Activated naive CD8-positive, alpha-beta T cell treated with anti-CD3 and anti-CD28 coated beads, Interleukin-2, amount 50 U/mL, for 24 hours (primary cell): ENCODE measurements at regions not wholly inside any gene's neighbourhood (a gene's known extent, or its start where the extent isn't known, plus 50 kb on each side); places are given as distances from the start of the nearest gene placed in this dataset.

Experiments
- ATAC-seq: fragments of 150-1000 bp; cut with Tn5 transposase; one replicate; pipeline ENCODE4 v1.10.0; 2021
- DNase-seq: peaks from one replicate; pipeline ENCODE4 v3.0.0; 2021
- H3K27ac Mint-ChIP-seq: one replicate; pipeline ENCODE4 v1.8.0; 2021; ENCODE audit warnings: mild to moderate bottlenecking, mixed read lengths
- H3K27me3 Mint-ChIP-seq: one replicate; pipeline ENCODE4 v1.8.0; 2021; ENCODE audit warnings: mixed read lengths
- H3K36me3 Mint-ChIP-seq: one replicate; pipeline ENCODE4 v1.8.0; 2021; ENCODE audit warnings: low read depth, mixed read lengths
- H3K4me1 Mint-ChIP-seq: one replicate; pipeline ENCODE4 v1.8.0; 2021; ENCODE audit warnings: mixed read lengths
- H3K4me3 Mint-ChIP-seq: one replicate; pipeline ENCODE4 v1.8.0; 2021; ENCODE audit warnings: mild to moderate bottlenecking, moderate library complexity, mixed read lengths
- H3K9me3 Mint-ChIP-seq: one replicate; pipeline ENCODE4 v1.8.0; 2021; ENCODE audit warnings: mixed read lengths

DNA sequence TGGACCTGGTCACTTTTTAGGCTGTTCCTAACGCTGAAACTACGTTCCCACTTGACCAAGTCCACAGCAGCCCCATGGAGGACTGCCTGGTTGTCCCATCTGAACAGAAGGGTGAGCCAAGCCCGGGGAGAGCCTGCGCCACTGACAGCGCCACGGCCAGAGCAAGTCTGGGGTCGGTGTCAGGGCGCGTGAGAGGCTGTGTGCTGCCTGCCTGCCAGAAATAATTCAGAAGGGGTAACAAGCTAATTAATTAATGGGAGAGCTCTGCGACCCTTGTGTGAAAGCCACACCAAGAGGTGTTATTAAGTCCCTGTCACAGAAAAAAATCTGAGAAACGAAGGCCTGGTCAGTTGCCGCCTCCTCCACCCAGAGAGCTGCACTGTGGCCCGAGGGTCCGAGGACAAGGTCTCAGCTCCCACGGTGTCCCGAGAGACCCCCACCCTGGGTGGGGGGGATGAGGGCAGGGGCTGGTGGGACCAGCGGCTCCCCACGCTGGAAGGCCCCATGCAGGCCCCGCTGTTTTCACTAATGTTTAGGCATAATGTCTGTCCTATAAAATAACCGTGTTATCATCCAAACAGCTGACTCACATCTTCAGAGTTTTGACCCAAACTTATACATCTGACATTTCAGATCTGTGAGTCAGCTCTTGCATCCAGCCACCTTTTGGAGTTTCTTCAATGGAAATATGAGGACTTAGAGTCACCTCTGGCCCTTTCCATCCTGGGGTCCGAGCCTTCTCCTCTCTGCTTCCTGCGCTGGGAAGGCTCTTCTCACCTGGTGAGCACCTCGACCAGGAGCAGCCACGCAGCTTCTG is 58.5 kb downstream of the DLL1 start:
- Mint-ChIP-seq H3K27ac (no peak overlapping the region), H3K4me3 (no peak overlapping the region), H3K9me3 (no peaks in the 10 kb centered on the region), H3K36me3 (no peaks in the 10 kb centered on the region), H3K4me1 (no peaks in the 10 kb centered on the region), H3K27me3 (no peaks in the 10 kb centered on the region)
- DNase-seq (no peak), ATAC-seq (no peak)

GRCh38 chr6:170231293-170232185 is 59.3 kb downstream of the DLL1 start:
- Mint-ChIP-seq H3K4me1 (no peaks in the 10 kb centered on the region), H3K27ac (no peak overlapping the region), H3K4me3 (no peak overlapping the region), H3K27me3 (no peaks in the 10 kb centered on the region), H3K36me3 (no peaks in the 10 kb centered on the region), H3K9me3 (no peaks in the 10 kb centered on the region)
- DNase-seq (no peak), ATAC-seq (no peak)

DNA sequence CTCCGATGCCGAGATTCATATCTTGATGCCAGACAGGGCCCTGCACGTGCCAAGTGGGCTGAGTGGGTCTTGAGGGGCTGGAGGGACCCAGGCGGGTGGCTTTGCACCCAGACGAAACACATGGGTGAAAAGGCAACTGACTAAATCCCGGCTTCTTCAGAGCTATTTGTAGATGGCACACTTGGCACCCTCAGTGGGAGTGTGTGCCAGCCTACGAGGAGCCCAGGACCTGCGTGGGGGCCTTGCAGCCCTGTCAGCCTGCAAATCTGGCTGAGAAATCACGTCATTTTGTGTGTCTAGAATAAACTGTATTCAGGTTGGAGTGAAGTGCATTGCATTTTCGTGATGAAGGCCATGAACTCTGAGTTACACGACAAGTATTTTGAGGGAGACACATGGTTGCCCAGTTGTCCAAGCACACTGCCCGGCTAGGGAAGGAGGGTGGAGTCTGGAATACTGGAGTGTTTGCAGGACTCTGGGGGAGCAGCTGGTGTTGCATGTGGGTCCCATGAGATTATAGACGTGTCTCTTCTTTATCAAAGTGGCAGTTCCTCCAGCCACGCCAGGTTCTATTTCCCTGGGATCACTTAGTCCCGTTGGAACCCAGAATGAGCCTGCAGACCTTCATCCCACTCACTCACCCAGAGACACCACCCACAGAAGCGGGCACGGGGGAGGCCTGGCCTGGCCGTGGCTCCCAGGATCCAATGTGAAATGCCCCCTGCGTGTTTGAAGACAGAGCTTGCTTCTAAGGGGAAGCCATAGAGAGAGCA is 60.2 kb downstream of the DLL1 start:
- H3K4me3 Mint-ChIP-seq, result no peak overlapping the region
- H3K27ac Mint-ChIP-seq, result no peak overlapping the region
- no peaks in the 10 kb centered on the region for H3K9me3 Mint-ChIP-seq
- no peaks in the 10 kb centered on the region for H3K27me3 Mint-ChIP-seq
- no peak for DNase-seq
- no peak for ATAC-seq
- no peaks in the 10 kb centered on the region for H3K36me3 Mint-ChIP-seq
- H3K4me1 Mint-ChIP-seq, result no peaks in the 10 kb centered on the region

DNA sequence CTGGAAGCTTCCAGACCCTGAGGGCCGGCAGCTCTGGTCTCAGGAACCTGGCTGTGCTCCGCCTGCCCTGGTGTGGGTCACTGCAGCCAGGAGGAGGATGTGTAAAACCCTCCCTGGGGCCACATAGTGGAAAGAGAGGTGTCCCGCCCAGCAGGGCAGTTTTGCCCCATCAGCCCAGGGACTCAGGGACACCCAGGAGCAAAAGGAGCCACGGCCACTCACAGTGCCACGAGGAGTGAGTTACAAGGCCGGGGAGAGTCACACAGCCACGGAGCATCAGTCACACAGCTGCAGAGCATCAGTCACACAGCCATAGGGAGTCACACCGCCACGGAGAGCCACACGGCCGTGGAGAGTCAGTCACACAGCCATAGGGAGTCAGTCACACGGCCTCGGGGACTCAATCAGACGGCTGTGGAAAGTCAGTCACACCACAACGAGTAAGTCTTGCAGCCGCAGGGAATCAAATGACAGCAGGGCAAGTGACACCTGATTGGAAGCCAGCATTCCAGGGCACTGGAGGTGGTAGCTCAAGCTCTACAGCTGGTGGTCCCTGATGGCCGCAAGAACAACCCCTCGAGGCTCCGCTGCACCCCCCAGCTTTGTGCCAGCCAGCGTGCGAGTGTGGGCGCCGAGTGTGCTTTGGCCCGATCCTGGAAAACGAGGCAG is 60.9 kb downstream of the DLL1 start:
- Mint-ChIP-seq H3K9me3 (no peaks in the 10 kb centered on the region), H3K36me3 (no peaks in the 10 kb centered on the region), H3K4me3 (no peak overlapping the region), H3K27me3 (no peaks in the 10 kb centered on the region), H3K4me1 (no peaks in the 10 kb centered on the region), H3K27ac (no peak overlapping the region)
- ATAC-seq (no peak), DNase-seq (no peak)

DNA sequence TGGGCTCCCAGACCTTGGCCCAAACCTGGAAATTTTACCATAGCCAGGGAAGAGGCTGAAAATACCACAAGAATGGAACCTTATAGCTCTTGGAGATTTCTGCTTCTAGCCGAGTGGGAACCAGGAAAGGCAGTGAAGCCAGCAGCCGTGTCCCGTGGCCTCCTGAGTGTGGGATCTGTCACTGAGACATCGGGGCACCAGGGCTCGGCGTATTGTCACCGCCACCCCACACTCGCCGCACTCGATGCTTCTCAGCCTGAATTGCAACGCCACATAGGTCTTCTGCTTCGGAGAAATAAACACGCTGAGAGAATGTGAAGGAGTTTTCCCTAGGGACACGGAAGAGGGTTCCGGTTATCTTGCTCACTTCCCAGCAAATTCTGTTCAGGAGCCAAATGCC is 61.5 kb downstream of the DLL1 start:
- no peaks in the 10 kb centered on the region for H3K9me3 Mint-ChIP-seq
- H3K27ac Mint-ChIP-seq, result no peak overlapping the region
- no peak overlapping the region for H3K4me3 Mint-ChIP-seq
- no peaks in the 10 kb centered on the region for H3K4me1 Mint-ChIP-seq
- H3K36me3 Mint-ChIP-seq, result no peaks in the 10 kb centered on the region
- no peak for DNase-seq
- ATAC-seq, result no peak
- H3K27me3 Mint-ChIP-seq, result no peaks in the 10 kb centered on the region

- H3K27me3 Mint-ChIP-seq, result no peaks in the 10 kb centered on the region
- ATAC-seq (no peak), DNase-seq (no peak)
- H3K9me3 Mint-ChIP-seq, result no peaks in the 10 kb centered on the region
- H3K36me3 Mint-ChIP-seq, result no peaks in the 10 kb centered on the region
- H3K27ac Mint-ChIP-seq, result no peak overlapping the region
- H3K4me3 Mint-ChIP-seq, result no peak overlapping the region
- no peaks in the 10 kb centered on the region for H3K4me1 Mint-ChIP-seq
Observed at GRCh38 chr6:170228946-170229310, 62.0 kb downstream of the DLL1 start.

DNA sequence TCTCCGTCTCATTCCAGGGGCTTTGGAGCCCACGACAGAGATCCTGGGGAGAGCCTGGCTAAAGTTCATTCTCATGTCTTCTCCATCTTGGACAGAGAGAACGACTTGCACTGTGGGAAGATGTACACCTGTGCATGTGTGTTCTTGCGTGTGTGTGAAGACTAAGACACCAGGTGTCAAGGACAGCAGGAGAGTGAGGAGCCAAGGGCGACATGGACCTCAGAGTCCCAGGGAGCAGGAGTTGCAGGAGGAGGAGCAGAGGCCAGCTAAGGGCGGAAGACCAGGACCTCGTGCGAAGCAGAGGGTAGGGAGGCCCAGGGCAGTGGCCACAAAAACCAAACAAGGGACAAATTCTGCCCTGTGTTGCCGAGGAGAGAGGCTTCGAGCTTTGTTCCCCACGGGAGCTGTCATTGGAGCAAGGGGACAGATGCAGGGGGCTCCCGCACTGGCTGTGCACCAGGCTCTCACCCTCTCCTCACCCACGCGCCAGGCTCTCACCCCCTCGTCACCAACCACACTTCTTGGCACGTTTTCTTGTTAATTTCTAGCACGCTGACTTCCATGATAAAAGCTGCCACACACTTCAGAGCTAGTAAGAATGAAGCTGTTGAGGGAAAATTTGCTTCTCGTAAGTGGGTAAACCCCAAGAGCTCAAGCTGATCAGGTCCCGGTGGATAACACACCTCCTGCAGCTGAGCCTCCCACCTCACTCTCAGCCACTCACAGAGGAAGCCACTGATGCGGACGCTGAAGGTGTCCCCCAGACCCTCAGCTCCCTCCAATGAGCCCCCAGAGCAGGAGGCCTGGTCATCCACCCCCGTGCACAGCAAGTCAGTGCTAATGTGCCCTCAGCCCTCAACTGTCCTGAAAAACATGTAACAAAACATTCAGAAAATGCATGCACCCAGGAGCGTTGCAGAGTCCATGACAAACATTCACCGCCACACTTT is 62.6 kb downstream of the DLL1 start:
- Mint-ChIP-seq H3K27ac (no peak overlapping the region), H3K9me3 (no peaks in the 10 kb centered on the region), H3K4me1 (peaks cover 2% of the 10 kb centered on the region), H3K27me3 (no peaks in the 10 kb centered on the region), H3K36me3 (no peaks in the 10 kb centered on the region), H3K4me3 (no peak overlapping the region)
- ATAC-seq (no peak), DNase-seq (no peak)

GRCh38 chr6:170227521-170227983 is 63.3 kb downstream of the DLL1 start:
- Mint-ChIP-seq H3K9me3 (no peaks in the 10 kb centered on the region), H3K4me1 (peaks cover 10% of the 10 kb centered on the region), H3K27me3 (no peaks in the 10 kb centered on the region), H3K4me3 (no peak overlapping the region), H3K27ac (no peak overlapping the region), H3K36me3 (no peaks in the 10 kb centered on the region)
- no peak for ATAC-seq
- DNase-seq, result no peak

GRCh38 chr6:170226647-170227046 is 64.2 kb downstream of the DLL1 start:
- Mint-ChIP-seq H3K4me3 (no peak overlapping the region), H3K4me1 (peaks cover 16% of the 10 kb centered on the region), H3K27me3 (no peaks in the 10 kb centered on the region), H3K27ac (no peak overlapping the region), H3K9me3 (no peaks in the 10 kb centered on the region), H3K36me3 (no peaks in the 10 kb centered on the region)
- ATAC-seq (no peak), DNase-seq (no peak)

DNA sequence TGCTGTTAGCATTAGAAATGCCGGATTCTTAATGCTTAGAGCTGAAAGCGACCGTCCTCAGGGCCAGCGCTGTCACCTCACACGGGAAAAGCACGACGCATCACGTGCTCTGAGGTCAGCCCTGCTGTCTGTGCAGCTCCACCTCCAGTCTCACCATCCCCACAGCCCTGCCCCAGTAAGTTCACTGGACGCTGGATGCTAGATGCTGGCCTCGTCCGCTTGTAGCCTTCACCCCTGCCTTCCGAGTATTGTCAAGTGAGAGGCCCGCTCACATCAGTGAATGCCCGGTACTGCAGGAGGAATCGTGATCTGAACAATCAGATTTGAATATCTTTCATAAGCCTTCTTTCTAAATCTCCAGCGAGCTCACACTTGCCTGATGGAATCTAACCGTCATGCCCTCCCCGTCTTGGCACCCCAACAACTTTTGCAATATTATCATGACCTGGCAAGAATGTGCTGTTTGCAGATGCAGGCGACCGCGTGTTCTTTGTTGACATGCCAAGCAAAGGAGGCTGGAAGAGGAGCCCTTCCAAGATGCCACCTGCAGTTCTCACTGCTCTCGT is 64.9 kb downstream of the DLL1 start:
- Mint-ChIP-seq H3K27ac (no peak overlapping the region), H3K9me3 (no peaks in the 10 kb centered on the region), H3K4me3 (no peak overlapping the region), H3K36me3 (no peaks in the 10 kb centered on the region), H3K27me3 (no peaks in the 10 kb centered on the region), H3K4me1 (peaks cover 16% of the 10 kb centered on the region)
- ATAC-seq (no peak), DNase-seq (no peak)

- ATAC-seq (no peak), DNase-seq (no peak)
- no peaks in the 10 kb centered on the region for H3K9me3 Mint-ChIP-seq
- peaks cover 16% of the 10 kb centered on the region for H3K4me1 Mint-ChIP-seq
- no peaks in the 10 kb centered on the region for H3K27me3 Mint-ChIP-seq
- H3K27ac Mint-ChIP-seq, result no peak overlapping the region
- H3K4me3 Mint-ChIP-seq, result no peak overlapping the region
- no peaks in the 10 kb centered on the region for H3K36me3 Mint-ChIP-seq
Observed at GRCh38 chr6:170224694-170225660, 65.9 kb downstream of the DLL1 start.
